ENCODE measurements at regions not wholly inside any gene's neighbourhood (a gene's known extent, or its start where the extent isn't known, plus 50 kb on each side); places are given as distances from the start of the nearest gene placed in this dataset.

GRCh38 chr18:51617167-51617566 is 419.7 kb upstream of the MEX3C start:
- TF ChIP-seq CTCF (IDR thresholded peaks at IDR 0.05) (no peak), EP300 (IDR thresholded peaks at IDR 0.05) (no peak), POLR2A (IDR thresholded peaks at IDR 0.05) (no peak)
